H9 (cell line): ENCODE measurements at regions not wholly inside any gene's neighbourhood (a gene's known extent, or its start where the extent isn't known, plus 50 kb on each side); places are given as distances from the start of the nearest gene placed in this dataset.

ENCODE experiments used
- DNase-seq: peaks from one replicate; pipeline ENCODE4 v3.0.0-alpha.2; 2017
- H2AFZ ChIP-seq: one replicate; pipeline ENCODE4 v1.6.1; 2013; ENCODE audit warnings: mild to moderate bottlenecking, low read length, control low read depth, moderate library complexity
- H2AK5ac ChIP-seq: 2 replicates; pipeline ENCODE4 v1.6.1; 2013; ENCODE audit warnings: low read length, control low read depth, mixed read lengths; ENCODE audit not compliant: insufficient read length
- H2BK120ac ChIP-seq: one replicate; pipeline ENCODE4 v1.6.1; 2013; ENCODE audit warnings: low read depth, mild to moderate bottlenecking, low read length, control low read depth, inconsistent platforms; ENCODE audit not compliant: poor library complexity, severe bottlenecking
- H2BK12ac ChIP-seq: 2 replicates; pipeline ENCODE4 v1.6.1; 2013; ENCODE audit warnings: low read length, control low read depth, mixed read lengths, low read depth; ENCODE audit not compliant: insufficient read length
- H2BK15ac ChIP-seq: 2 replicates; pipeline ENCODE4 v1.6.1; 2013; ENCODE audit warnings: low read depth, low read length, control low read depth
- H2BK20ac ChIP-seq: one replicate; pipeline ENCODE4 v1.6.1; 2013; ENCODE audit warnings: low read depth, mild to moderate bottlenecking, low read length, control low read depth, inconsistent platforms; ENCODE audit not compliant: poor library complexity, severe bottlenecking
- H2BK5ac ChIP-seq: 2 replicates; pipeline ENCODE4 v1.6.1; 2013; ENCODE audit warnings: low read length, control low read depth, mixed read lengths; ENCODE audit not compliant: insufficient read length
- H3K14ac ChIP-seq: 2 replicates; pipeline ENCODE4 v1.6.1; 2013; ENCODE audit warnings: low read length, control low read depth; ENCODE audit not compliant: insufficient read depth
- H3K18ac ChIP-seq: 2 replicates; pipeline ENCODE4 v1.6.1; 2013; ENCODE audit warnings: low read depth, mild to moderate bottlenecking, mixed read lengths, low read length, control low read depth; ENCODE audit not compliant: insufficient read length
- H3K23ac ChIP-seq: 2 replicates; pipeline ENCODE4 v1.6.1; 2013; ENCODE audit warnings: low read length, control low read depth, mixed read lengths, low read depth; ENCODE audit not compliant: insufficient read length
- H3K23me2 ChIP-seq: 2 replicates; pipeline ENCODE4 v1.6.1; 2013; ENCODE audit warnings: low read depth, mild to moderate bottlenecking, mixed read lengths, low read length, control low read depth; ENCODE audit not compliant: insufficient read length, poor library complexity, severe bottlenecking
- H3K27ac ChIP-seq: 2 replicates; pipeline ENCODE4 v1.5.1; 2013; ENCODE audit warnings: low read length, control low read depth, mixed read lengths, low read depth; ENCODE audit not compliant: insufficient read length
- H3K27me3 ChIP-seq: 2 replicates; pipeline ENCODE4 v1.6.1; 2013; ENCODE audit warnings: low read length, control low read depth, inconsistent platforms; ENCODE audit not compliant: insufficient read depth
- H3K4ac ChIP-seq: 2 replicates; pipeline ENCODE4 v1.6.1; 2013; ENCODE audit warnings: low read depth, mild to moderate bottlenecking, control low read depth, inconsistent platforms, low read length, moderate library complexity
- H3K4me1 ChIP-seq: 2 replicates; pipeline ENCODE4 v1.6.1; 2013; ENCODE audit warnings: low read length, control low read depth, inconsistent platforms; ENCODE audit not compliant: insufficient read depth
- H3K4me2 ChIP-seq: 2 replicates; pipeline ENCODE4 v1.6.1; 2013; ENCODE audit warnings: low read length, control low read depth, mixed read lengths; ENCODE audit not compliant: insufficient read length, insufficient read depth
- H3K56ac ChIP-seq: 2 replicates; pipeline ENCODE4 v1.6.1; 2013; ENCODE audit warnings: low read depth, mild to moderate bottlenecking, mixed read lengths, low read length, control low read depth; ENCODE audit not compliant: insufficient read length
- H3K79me1 ChIP-seq: 2 replicates; pipeline ENCODE4 v1.6.1; 2013; ENCODE audit warnings: low read depth, mild to moderate bottlenecking, moderate library complexity, low read length, control low read depth, inconsistent platforms; ENCODE audit not compliant: insufficient read depth, poor library complexity, severe bottlenecking
- H3K79me2 ChIP-seq: 2 replicates; pipeline ENCODE4 v1.6.1; 2013; ENCODE audit warnings: low read length, control low read depth, inconsistent platforms; ENCODE audit not compliant: insufficient read depth
- H3K9ac ChIP-seq: 2 replicates; pipeline ENCODE4 v1.6.1; 2013; ENCODE audit warnings: low read length, control low read depth, mixed read lengths; ENCODE audit not compliant: insufficient read length; ENCODE audit errors: extremely low read depth
- H3K9me3 ChIP-seq: one replicate; pipeline ENCODE4 v1.6.1; 2013; ENCODE audit warnings: low read depth, low read length, inconsistent platforms; ENCODE audit not compliant: control insufficient read depth
- H3T11ph ChIP-seq: one replicate; pipeline ENCODE4 v1.6.1; 2013; ENCODE audit warnings: mild to moderate bottlenecking, low read length, control low read depth, inconsistent platforms
- H4K20me1 ChIP-seq: one replicate; pipeline ENCODE4 v1.6.1; 2013; ENCODE audit not compliant: control insufficient read depth, insufficient read length, insufficient read depth
- H4K5ac ChIP-seq: 2 replicates; pipeline ENCODE4 v1.6.1; 2013; ENCODE audit warnings: low read depth, mild to moderate bottlenecking, mixed read lengths, low read length, control low read depth; ENCODE audit not compliant: insufficient read length
- H4K8ac ChIP-seq: replicated peaks from 2 replicates; pipeline ENCODE4 v1.6.1; 2013; ENCODE audit warnings: low read length, control low read depth, mixed read lengths, low read depth; ENCODE audit not compliant: insufficient read length
- H4K91ac ChIP-seq: 2 replicates; pipeline ENCODE4 v1.6.1; 2013; ENCODE audit warnings: low read depth, mild to moderate bottlenecking, moderate library complexity, mixed read lengths, low read length, control low read depth; ENCODE audit not compliant: insufficient read length
- H3K27ac Mint-ChIP-seq, 3 experiments: 2 replicates in 2 of 3; 3 replicates in 1 of 3; pipeline ENCODE4 v1.8.0; 2020 to 2021; ENCODE audit warnings: mixed read lengths in 3 of 3, mild to moderate bottlenecking in 1 of 3, moderate library complexity in 1 of 3
- H3K27me3 Mint-ChIP-seq: 2 replicates; pipeline ENCODE4 v1.8.0; 2021; ENCODE audit warnings: low read depth, mild to moderate bottlenecking, moderate library complexity, mixed read lengths
- H3K36me3 Mint-ChIP-seq, 3 experiments: 2 replicates in 2 of 3; 3 replicates in 1 of 3; pipeline ENCODE4 v1.8.0; 2020 to 2021; ENCODE audit warnings: low read depth in 3 of 3, mixed read lengths in 3 of 3; ENCODE audit not compliant: insufficient read depth in 1 of 3
- H3K4me1 Mint-ChIP-seq, 2 experiments: 2 replicates each; pipeline ENCODE4 v1.8.0; 2020; ENCODE audit warnings: mixed read lengths in 2 of 2
- H3K4me3 Mint-ChIP-seq, 2 experiments: 2 replicates in 1 of 2; 3 replicates in 1 of 2; pipeline ENCODE4 v1.8.0; 2020 to 2021; ENCODE audit warnings: mild to moderate bottlenecking in 2 of 2, mixed read lengths in 2 of 2, moderate library complexity in 1 of 2
- H3K9me3 Mint-ChIP-seq, 2 experiments: 2 replicates in 1 of 2; 3 replicates in 1 of 2; pipeline ENCODE4 v1.8.0; 2020; ENCODE audit warnings: mild to moderate bottlenecking in 2 of 2, mixed read lengths in 2 of 2, moderate library complexity in 1 of 2
- CTCF ChIP-seq: fragments of 200-600 bp; sonication (generic); conservative IDR thresholded peaks from 3 replicates; pipeline ENCODE4 v1.8.0; 2021; ENCODE audit warnings: antibody characterized with exemption, mild to moderate bottlenecking
- WGBS: extraction: QIAGEN DNeasy Blood & Tissue Kit; methylation state at CpG from one replicate; pipeline ENCODE4 v1.1.7; 2013; ENCODE audit warnings: missing lambda C conversion rate, low lambda C conversion rate, mixed read lengths; ENCODE audit not compliant: insufficient read length; ENCODE audit errors: extremely low coverage; 5-methylcytosine and 5-hydroxymethylcytosine counted together

- no peak overlapping the region for H2BK12ac ChIP-seq
- H3K4me2 ChIP-seq = no peak overlapping the region
- no peak overlapping the region for H2AK5ac ChIP-seq
- H3K9me3 Mint-ChIP-seq = peaks cover 6 to 12% of the 10 kb centered on the region in 2 experiments
- no peak overlapping the region for H2BK5ac ChIP-seq
- H2AFZ ChIP-seq = no peak overlapping the region
- H3K27ac Mint-ChIP-seq = no peak overlapping the region; a peak in 1 of 7 replicates
- H3K23ac ChIP-seq = no peak overlapping the region
- H3K27me3 ChIP-seq = no peaks in the 10 kb centered on the region
- no peak overlapping the region for H3K14ac ChIP-seq
- H4K8ac ChIP-seq = no peak overlapping the region
- no peaks in the 10 kb centered on the region for H3K79me2 ChIP-seq
- peaks cover 26 to 36% of the 10 kb centered on the region in 2 experiments for H3K4me1 Mint-ChIP-seq
- H3K4me3 Mint-ChIP-seq = no peak overlapping the region
- H3K4me1 ChIP-seq = peaks cover 3% of the 10 kb centered on the region; the same call in 1 of the 2 replicates
- H3K27ac ChIP-seq = no peak overlapping the region
- H2BK20ac ChIP-seq = no peak overlapping the region
- peaks cover 0 to 6% (median 4%) of the 10 kb centered on the region in 3 experiments; a peak in 3 of 7 replicates for H3K36me3 Mint-ChIP-seq
- no peak overlapping the region for H3K4ac ChIP-seq
- no peak overlapping the region for H3T11ph ChIP-seq
- no peak overlapping the region for H4K91ac ChIP-seq
- H2BK15ac ChIP-seq = no peak overlapping the region
- H3K9ac ChIP-seq = no peak overlapping the region
- TF ChIP-seq CTCF = no peak
- no peaks in the 10 kb centered on the region for H3K23me2 ChIP-seq
- H3K79me1 ChIP-seq = no peaks in the 10 kb centered on the region
- H4K20me1 ChIP-seq = no peaks in the 10 kb centered on the region
- WGBS = no CpG with 5 or more reads among the region's 3 CpGs
- no peak overlapping the region for H3K18ac ChIP-seq
- H4K5ac ChIP-seq = no peak overlapping the region
- no peak for DNase-seq
- no peaks in the 10 kb centered on the region for H3K9me3 ChIP-seq
- no peak overlapping the region for H3K56ac ChIP-seq
- no peak overlapping the region for H2BK120ac ChIP-seq
- H3K27me3 Mint-ChIP-seq = peaks cover 17% of the 10 kb centered on the region
Observed at GRCh38 chr7:47639495-47640110, 57.7 kb upstream of the TNS3 start.
